NCI-H774 (cell line): ENCODE measurements at regions not wholly inside any gene's neighbourhood (a gene's known extent, or its start where the extent isn't known, plus 50 kb on each side); places are given as distances from the start of the nearest gene placed in this dataset.
"Not testable (repeated sequence)": the region's sequence is repeated elsewhere in the genome, so short reads cannot be mapped to it uniquely, and the experiment has no call there.

Experiments
- DNase-seq: peaks from one replicate; lab custom pipeline; 2025; lab: John Stamatoyannopoulos, UW

- DNase-seq, result no peak
Measured at GRCh38 chr5:92313385-92313784, 930.3 kb upstream of the ARRDC3 start.

- peak; percentile 29 for DNase-seq
Measured at GRCh38 chr5:92309336-92309991, 926.3 kb upstream of the ARRDC3 start.

DNA sequence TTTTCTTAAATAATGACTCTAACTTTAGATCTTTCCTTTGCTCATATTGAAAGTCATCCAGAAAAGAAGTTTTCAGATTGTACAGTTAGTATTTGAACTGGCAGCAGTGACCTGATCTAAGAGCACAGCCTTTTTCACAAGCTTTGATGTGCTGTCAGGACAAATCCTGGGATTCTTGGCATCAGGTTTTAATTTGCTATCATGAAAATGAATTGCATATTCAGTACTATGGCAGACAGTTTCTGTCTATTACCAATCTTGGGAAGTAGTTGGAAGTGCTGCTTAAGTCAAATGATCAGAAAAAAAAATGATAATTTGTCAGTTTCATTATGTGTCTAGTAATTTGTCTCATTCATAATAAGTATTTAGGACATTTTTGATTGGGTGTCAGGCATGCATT is 925.6 kb upstream of the ARRDC3 start:
- DNase-seq, result no peak

DNA sequence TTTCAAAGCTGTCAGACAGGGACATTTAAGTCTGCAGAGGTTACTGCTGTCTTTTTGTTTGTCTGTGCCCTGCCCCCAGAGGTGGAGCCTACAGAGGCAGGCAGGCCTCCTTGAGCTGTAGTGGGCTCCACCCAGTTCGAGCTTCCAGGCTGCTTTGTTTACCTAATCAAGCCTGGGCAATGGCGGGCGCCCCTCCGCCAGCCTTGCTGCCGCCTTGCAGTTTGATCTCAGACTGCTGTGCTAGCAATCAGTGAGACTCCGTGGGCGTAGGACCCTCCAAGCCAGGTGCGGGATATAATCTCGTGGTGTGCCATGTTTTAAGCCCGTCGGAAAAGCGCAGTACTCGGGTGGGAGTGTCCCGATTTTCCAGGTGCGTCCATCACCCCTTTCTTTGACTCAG is 919.2 kb upstream of the ARRDC3 start:
- DNase-seq, result not testable (repeated sequence)

- DNase-seq, result no peak
Measured at GRCh38 chr5:92283521-92283920, 900.4 kb upstream of the ARRDC3 start.

DNA sequence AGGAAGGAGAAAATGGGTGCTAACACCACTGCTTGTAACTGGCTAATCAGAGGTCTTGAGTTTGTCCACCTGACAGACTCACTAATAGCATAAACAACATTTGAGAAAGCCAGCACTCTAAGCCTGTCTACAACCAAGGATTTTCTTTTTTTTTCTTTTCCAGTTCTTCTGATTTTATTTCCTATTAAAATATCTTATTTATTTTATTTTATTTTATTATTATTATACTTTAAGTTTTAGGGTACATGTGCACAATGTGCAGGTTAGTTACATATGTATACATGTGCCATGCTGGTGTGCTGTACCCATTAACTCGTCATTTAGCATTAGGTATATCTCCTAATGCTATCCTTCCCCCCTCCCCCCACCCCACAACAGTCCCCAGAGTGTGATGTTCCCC is 888.6 kb upstream of the ARRDC3 start:
- not testable (repeated sequence) for DNase-seq

GRCh38 chr5:92268343-92268742 is 885.2 kb upstream of the ARRDC3 start:
- DNase-seq, result no peak

- no peak for DNase-seq
Measured at GRCh38 chr5:92267830-92268229, 884.7 kb upstream of the ARRDC3 start.

DNA sequence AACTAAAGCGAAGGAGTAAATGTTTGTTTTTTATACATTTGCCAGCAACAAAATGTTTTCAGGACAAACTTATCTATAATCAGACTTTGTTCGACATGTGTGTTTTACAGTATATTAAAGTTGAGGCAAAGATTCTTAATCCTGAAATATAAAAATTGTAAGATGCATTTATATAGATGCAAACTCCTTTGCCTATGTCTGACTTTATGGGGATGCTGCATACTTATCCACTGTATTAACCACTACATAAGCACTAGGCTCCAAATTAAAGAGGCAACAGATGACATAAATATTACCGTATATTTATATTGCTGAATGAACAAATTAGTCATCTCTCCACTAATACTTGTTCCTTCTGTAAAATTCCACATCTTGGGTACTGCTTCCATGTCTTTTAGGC is 882.7 kb upstream of the ARRDC3 start:
- DNase-seq, result no peak

DNA sequence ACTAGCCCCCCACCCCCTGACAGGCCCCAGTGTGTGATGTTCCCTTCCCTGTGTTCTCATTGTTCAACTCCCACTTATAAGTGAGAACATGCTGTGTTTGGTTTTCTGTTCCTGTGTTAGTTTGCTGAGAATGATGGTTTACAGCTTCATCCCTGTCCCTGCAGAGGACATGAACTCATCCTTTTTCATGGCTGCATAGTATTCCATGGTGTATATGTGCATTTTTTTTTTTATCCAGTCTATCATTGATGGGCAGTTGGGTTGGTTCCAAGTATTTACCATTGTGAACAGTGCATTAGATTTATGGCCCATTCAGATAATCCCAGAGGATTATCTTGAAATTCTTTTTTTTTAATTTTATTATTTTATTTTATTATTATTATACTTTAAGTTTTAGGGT is 872.5 kb upstream of the ARRDC3 start:
- DNase-seq, result not testable (repeated sequence)

DNA sequence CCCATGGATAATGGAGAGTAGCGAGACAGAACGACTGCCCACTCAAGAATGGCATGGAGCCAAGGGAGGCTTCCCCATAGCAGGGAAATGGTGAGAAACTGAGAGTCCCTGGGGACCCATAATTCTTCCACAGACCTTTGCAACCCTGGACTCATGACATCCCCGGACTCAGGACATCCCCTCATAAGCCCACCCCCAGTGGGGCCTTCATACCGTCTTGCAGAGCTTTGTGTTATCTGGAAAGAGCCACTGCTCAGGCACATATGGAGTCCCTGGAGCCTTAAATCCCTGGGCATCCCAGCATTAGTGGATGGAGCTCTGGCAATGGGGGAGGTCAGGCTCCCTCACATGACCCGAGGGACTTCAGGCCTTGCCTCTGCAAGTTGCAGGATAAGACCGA is 865.4 kb upstream of the ARRDC3 start:
- no peak for DNase-seq

DNA sequence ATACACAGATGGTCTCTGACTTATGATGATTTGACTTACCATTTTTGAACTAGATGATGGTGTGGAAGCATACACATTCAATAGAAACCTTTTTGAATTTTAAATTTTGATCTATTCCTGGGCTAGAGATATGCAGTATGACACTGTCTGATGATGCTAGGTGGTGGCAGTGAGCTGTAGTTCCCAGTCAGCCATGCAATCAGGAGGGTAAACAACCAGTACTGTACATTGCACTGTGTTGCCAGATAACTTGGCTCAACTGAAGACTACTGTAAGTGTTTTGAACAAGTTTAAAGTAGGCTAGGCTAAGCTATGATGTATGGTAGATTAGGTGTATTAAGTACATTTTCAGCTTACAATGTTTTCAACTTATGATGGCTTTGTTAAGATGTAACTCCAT is 859.1 kb upstream of the ARRDC3 start:
- DNase-seq, result no peak

GRCh38 chr5:92237896-92238295 is 854.8 kb upstream of the ARRDC3 start:
- DNase-seq, result no peak

DNA sequence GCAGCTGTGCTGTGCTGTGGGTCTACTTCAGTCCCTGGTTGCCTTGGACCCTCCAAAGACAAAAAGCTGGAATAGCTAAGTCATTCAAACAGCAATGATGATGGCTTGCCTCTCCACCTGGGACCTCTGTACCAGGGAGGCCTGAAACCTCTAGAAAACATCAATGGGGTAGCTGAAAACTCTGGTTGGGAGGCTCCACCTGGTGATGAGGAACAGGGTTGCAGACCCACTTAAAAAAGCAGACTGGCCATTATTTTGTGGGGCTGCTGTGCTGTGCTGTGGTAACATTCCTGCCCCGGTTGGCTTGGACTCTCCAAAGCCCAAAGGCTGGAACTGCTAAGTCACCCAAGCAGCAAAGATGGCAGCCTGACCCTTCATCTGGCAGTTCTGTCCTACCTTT is 839.3 kb upstream of the ARRDC3 start:
- no peak for DNase-seq

GRCh38 chr5:92216852-92217251 is 833.7 kb upstream of the ARRDC3 start:
- DNase-seq, result not testable (repeated sequence)

- no peak for DNase-seq
Measured at GRCh38 chr5:92215116-92215515, 832.0 kb upstream of the ARRDC3 start.

- no peak for DNase-seq
Measured at GRCh38 chr5:92208265-92208664, 825.1 kb upstream of the ARRDC3 start.

DNA sequence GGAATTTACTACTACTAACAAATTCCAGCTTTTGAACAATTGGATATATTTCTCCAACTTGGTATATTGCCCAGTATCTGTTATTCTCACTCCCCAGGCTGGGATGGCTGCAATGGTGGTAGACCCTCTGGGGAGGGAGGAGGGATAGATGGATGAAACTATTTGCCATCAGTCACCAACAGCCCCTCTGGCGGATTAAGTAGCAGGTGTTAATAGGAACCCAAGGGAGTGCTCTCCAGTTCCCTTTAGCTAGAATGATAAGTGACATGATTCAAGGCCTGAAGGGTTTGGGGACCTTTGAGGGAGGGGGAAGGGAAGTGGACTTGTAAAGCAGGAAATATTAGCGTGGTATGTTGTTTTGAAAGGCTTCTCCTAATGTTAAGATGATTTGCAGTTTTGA is 824.0 kb upstream of the ARRDC3 start:
- no peak for DNase-seq

DNA sequence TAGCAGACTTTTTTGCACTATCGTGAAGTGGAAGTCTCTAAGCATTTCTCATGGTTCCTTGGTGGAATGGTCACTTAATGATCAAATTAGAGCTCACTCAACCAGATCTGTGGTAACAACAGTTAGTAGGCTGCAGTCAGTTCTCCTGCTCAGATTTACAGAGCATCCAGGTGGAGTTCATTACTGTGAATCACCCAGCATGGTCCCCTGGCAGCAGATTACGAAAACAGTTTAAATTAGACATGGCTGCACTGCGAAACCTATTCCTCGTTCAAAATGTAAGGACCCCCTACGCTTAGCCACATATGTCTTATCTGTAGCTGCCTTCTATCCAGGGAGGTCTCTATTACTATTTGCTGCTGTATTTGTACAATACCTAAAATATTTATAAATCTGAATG is 823.6 kb upstream of the ARRDC3 start:
- DNase-seq, result no peak

DNA sequence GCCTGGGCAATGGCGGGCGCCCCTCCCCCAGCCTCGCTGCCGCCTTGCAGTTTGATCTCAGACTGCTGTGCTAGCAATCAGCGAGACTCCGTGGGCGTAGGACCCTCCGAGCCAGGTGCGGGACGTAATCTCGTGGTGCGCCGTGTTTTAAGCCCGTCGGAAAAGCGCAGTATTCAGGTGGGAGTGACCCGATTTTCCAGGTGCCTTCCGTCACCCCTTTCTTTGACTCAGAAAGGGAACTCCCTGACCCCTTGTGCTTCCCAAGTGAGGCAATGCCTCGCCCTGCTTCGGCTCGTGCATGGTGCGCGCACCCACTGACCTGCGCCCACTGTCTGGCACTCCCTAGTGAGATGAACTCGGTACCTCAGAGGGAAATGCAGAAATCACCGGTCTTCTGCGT is 815.9 kb upstream of the ARRDC3 start:
- DNase-seq, result not testable (repeated sequence)

DNA sequence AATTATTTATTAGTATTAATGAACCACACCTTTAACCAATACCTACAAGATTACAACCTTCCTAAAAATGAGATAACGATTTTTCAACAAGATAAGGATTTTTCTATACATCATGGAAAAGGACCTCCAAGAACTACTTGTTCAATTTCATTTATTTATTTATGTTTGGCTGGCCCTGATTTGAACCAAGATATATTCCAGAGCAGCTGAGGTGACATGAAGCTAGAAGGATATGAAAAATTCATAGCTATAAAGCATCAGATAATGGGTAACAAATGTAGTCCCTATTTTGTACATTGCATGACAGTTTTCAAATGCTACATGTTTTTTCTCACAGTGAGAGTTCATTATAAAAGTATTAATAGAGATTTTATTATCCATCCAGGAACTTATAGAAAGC is 798.5 kb upstream of the ARRDC3 start:
- no peak for DNase-seq

DNA sequence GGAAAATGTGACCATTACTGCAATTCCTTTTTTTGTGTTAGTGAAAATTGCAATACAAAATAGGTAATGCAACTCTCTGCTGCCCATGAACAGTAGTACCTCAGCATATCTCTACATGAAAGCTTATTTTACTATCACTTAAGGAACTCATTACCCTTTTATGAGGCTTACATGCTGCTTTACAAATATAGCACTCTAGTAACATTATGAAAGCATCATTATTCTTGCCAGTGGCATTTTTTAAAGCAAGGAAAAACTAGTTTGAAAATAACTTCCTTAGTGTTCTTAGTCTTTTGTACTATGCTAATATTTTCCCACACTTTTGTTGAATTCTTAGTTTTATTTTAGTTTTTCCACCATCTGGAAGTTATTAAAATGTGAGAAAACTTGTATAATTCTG is 797.3 kb upstream of the ARRDC3 start:
- DNase-seq, result no peak

DNA sequence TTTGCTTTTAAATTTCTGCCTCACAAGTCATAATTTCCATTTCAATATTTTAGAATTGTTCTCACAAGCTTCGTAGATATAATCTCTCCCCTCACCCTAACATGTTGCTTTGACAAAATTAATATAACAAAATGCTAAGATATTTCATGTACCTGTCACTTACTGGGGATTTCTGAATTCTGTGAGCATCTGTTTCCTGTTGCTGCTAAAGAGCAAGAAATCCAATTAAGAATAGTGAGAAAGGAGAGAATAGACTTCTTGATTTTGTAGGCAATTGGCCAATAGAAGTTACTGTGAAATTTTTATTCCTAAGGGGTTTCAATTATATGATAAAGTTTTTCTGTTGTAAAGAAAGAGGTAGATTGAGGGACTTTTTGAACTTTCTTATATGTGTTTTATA is 796.5 kb upstream of the ARRDC3 start:
- no peak for DNase-seq

DNA sequence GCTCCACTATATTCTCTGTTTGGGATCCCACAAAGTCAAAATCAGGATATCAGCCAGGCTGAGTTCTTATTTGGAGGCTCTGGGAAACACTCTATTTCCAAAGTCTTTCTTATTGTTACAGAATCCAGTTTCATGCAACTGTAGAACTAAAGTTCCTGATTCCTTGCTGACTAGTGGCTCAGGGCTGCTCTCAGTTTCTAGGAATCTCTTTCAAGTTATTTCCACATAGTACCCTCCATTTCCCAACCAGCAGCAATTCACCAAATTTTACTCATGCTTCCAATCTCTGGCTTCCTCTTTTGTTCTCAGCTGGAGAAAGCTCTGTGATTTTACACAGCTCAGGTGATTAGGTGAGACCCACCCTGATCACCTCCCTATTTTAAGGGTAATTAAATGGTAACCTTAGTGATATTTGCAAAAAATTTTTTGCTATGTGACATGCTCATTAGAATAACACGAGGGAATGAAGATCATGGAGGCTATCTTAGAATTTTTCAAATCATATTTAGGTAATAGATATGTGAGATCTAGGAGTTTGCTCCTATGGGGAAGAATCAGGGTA is 794.9 kb upstream of the ARRDC3 start:
- DNase-seq, result no peak
